ENCODE measurements at regions not wholly inside any gene's neighbourhood (a gene's known extent, or its start where the extent isn't known, plus 50 kb on each side); places are given as distances from the start of the nearest gene placed in this dataset.

- TF ChIP-seq POLR2A (IDR thresholded peaks at IDR 0.05) (no peak), CTCF (IDR thresholded peaks at IDR 0.05) (no peak)
These were observed 702.8 kb downstream of the KCNJ2 start for GRCh38 chr17:70872103-70872502.
